ENCODE measurements at regions not wholly inside any gene's neighbourhood (a gene's known extent, or its start where the extent isn't known, plus 50 kb on each side); places are given as distances from the start of the nearest gene placed in this dataset.

DNA sequence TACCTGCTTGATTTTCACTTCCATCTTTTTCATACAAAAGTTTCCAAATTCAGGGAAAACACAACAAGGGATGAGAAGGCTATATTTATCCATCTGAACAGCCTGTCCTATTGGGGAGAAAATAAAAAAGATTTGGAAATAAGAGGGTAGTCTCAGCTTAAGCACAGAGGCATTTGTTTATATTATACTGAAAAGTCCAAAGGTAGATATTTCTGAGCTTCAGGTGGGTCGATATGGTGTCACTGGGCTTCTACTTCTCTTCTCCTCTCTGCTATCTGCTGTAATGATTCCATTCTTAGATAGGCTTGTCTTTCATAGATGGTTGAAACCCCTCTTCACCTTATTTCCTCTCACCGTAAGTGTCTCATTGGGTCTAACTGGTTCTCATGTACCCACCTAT is 337.0 kb downstream of the INSC start:
- no peak for FAIRE-seq
- intact Hi-C loops (cut with DNase I) = no loop called here
- TF ChIP-seq, protein P1, sequence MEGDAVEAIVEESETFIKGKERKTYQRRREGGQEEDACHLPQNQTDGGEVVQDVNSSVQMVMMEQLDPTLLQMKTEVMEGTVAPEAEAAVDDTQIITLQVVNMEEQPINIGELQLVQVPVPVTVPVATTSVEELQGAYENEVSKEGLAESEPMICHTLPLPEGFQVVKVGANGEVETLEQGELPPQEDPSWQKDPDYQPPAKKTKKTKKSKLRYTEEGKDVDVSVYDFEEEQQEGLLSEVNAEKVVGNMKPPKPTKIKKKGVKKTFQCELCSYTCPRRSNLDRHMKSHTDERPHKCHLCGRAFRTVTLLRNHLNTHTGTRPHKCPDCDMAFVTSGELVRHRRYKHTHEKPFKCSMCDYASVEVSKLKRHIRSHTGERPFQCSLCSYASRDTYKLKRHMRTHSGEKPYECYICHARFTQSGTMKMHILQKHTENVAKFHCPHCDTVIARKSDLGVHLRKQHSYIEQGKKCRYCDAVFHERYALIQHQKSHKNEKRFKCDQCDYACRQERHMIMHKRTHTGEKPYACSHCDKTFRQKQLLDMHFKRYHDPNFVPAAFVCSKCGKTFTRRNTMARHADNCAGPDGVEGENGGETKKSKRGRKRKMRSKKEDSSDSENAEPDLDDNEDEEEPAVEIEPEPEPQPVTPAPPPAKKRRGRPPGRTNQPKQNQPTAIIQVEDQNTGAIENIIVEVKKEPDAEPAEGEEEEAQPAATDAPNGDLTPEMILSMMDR (IDR thresholded peaks at IDR 0.05; ENCODE audit: borderline replicate concordance, extremely low read depth, insufficient read depth) = no peak

DNA sequence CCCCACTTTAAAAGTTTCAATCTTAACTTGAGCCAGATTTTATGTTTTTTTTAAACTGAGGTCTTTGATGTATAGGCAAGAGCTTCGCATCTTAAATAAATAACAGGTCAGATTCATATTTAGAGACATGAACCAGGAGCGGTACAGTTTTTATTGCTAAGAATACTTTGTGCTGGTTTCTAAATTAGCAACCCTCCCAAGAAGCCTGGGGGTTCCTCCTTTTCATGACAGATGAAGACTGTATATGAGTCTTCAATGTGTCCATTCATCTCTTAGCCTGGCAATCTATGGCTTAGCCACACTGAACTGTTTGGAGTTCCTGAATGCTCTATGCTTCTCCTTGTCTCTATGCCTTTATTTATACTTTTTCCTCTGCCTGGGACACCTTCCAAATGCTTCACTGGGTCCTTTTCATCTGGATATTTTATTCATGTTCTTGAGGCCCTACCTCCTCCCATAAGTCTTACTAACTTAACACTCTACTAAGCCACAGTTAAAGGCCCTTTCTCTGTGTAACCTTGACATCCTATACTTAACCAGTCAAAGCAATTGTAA is 338.6 kb downstream of the INSC start:
- no peaks in the 10 kb centered on the region for H3K36me3 ChIP-seq (ENCODE audit: control insufficient read depth in 2 of 3, insufficient read depth in 3 of 3, low read length in 3 of 3)
- DNase-seq = peak in 1 of 5 donors; percentile 12
- no peaks in the 10 kb centered on the region for H3K27me3 ChIP-seq (ENCODE audit: control insufficient read depth, insufficient read depth, low read length)
- intact Hi-C loops (cut with DNase I) = no loop called here
- TF ChIP-seq, protein P1 (IDR thresholded peaks at IDR 0.05; ENCODE audit: borderline replicate concordance, extremely low read depth, insufficient read depth) = no peak
- no peak overlapping the region for H3K4me3 ChIP-seq (ENCODE audit: low read length in 3 of 3)
- no peak overlapping the region for H3K27ac ChIP-seq (ENCODE audit: low read depth in 2 of 2, low read length in 2 of 2)
- no peak for FAIRE-seq
- no peaks in the 10 kb centered on the region for H3K4me1 ChIP-seq (ENCODE audit: control insufficient read depth in 2 of 3, insufficient read depth in 2 of 3, low read depth in 1 of 3, low read length in 3 of 3)
- no peak overlapping the region for H3K9ac ChIP-seq (ENCODE audit: low read length in 3 of 3)
- H3K9me3 ChIP-seq (ENCODE audit: control insufficient read depth in 2 of 3, insufficient read depth in 1 of 3, low read length in 3 of 3) = peaks cover 0 to 2% (median 0%) of the 10 kb centered on the region in 3 donors

More for the DNA sequence above, 337.0 kb downstream of the INSC start:
- Histone ChIP-seq H3K36me3 (ENCODE audit: control insufficient read depth in 2 of 3, insufficient read depth in 3 of 3, low read length in 3 of 3) (no peaks in the 10 kb centered on the region), H3K4me3 (ENCODE audit: low read length in 3 of 3) (no peak overlapping the region), H3K9ac (ENCODE audit: low read length in 3 of 3) (no peak overlapping the region), H3K27ac (ENCODE audit: low read depth in 2 of 2, low read length in 2 of 2) (no peak overlapping the region), H3K4me1 (ENCODE audit: control insufficient read depth in 2 of 3, insufficient read depth in 2 of 3, low read depth in 1 of 3, low read length in 3 of 3) (no peaks in the 10 kb centered on the region), H3K27me3 (ENCODE audit: control insufficient read depth, insufficient read depth, low read length) (no peaks in the 10 kb centered on the region), H3K9me3 (ENCODE audit: control insufficient read depth in 2 of 3, insufficient read depth in 1 of 3, low read length in 3 of 3) (peaks cover 0 to 2% (median 0%) of the 10 kb centered on the region in 3 donors)
- no peak for DNase-seq

DNA sequence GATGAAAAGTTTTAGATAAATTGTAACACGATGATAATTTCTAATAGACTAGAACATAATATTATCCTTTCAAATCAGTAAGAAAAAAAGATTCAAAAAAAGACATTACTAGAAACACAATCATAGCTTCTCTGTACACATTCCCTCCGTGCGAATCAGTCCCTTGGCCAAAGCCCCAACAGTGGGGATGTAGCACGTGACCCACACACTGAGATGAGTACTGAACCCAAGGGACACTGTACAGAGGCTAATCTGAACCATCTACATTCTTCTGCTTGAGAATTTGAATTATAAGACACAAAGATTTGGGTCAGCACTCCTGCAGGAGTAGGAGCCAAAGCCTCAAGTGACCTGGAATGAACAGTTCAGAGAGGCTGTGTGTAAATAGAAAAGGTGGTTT is 353.7 kb downstream of the INSC start:
- H3K9ac ChIP-seq (ENCODE audit: low read length in 3 of 3) = no peak overlapping the region
- intact Hi-C loops (cut with DNase I) = no loop called here
- no peak for FAIRE-seq

More for the DNA sequence above, 353.7 kb downstream of the INSC start:
- H3K9me3 ChIP-seq (ENCODE audit: control insufficient read depth in 2 of 3, insufficient read depth in 1 of 3, low read length in 3 of 3) = no peaks in the 10 kb centered on the region
- no peak overlapping the region for H3K4me3 ChIP-seq (ENCODE audit: low read length in 3 of 3)
- no peaks in the 10 kb centered on the region for H3K4me1 ChIP-seq (ENCODE audit: control insufficient read depth in 2 of 3, insufficient read depth in 2 of 3, low read depth in 1 of 3, low read length in 3 of 3)
- DNase-seq = no peak
- H3K36me3 ChIP-seq (ENCODE audit: control insufficient read depth in 2 of 3, insufficient read depth in 3 of 3, low read length in 3 of 3) = no peaks in the 10 kb centered on the region
- no peaks in the 10 kb centered on the region for H3K27me3 ChIP-seq (ENCODE audit: control insufficient read depth, insufficient read depth, low read length)
- TF ChIP-seq, protein P1 (IDR thresholded peaks at IDR 0.05; ENCODE audit: borderline replicate concordance, extremely low read depth, insufficient read depth) = no peak
- no peak overlapping the region for H3K27ac ChIP-seq (ENCODE audit: low read depth in 2 of 2, low read length in 2 of 2)
